ENCODE measurements at regions not wholly inside any gene's neighbourhood (a gene's known extent, or its start where the extent isn't known, plus 50 kb on each side); places are given as distances from the start of the nearest gene placed in this dataset.

DNA sequence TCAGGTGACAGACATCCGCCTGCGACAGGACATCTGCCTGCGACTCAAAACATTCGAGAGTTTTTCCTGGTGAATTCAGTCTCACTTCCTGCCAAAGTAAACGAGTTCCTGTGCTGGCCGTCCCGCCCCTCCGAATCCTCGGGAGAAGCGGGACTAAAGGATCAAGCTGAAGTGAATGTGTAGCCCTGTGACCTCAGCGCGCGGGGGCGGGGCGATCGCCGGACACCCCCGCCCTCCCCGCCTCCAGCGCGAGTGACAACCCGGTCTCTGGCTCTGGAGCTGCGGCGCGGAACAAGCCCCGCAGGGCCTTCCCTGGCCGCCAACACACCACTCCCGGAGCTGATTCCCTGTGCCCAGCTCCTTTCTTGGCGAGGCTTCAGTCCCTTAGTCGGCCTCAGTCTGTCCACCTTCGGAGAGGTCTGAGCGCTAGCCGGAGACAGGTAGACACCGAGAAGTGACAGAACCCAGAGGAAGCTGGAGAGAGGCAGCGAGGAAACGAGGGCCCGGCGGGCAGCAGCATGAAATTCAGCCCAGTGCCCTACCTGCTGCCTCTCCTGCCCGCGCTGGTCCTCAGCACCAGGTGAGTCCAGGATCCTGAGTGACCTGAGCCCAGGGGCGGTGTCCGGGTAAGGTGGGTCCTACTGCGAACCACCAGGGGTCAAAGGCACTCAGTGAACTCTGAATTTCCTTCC is 766.4 kb upstream of the LUZP2 start:
- TF ChIP-seq EZH2phosphoT487 (IDR thresholded peaks at IDR 0.05; ENCODE audit: insufficient read depth, low read depth), result no peak
- no peak for TF ChIP-seq EZH2 (IDR thresholded peaks at IDR 0.05; ENCODE audit: insufficient read depth, poor library complexity, severe bottlenecking)

Data from GM23248 (cell line).